GM19351 (cell line): ENCODE measurements at regions not wholly inside any gene's neighbourhood (a gene's known extent, or its start where the extent isn't known, plus 50 kb on each side); places are given as distances from the start of the nearest gene placed in this dataset.

Source experiments
- ATAC-seq: cut with Tn5 transposase; IDR thresholded peaks from one replicate; pipeline ENCODE4 v1.9.1; 2021; ENCODE audit warnings: mild to moderate bottlenecking, moderate library complexity; ENCODE audit not compliant: unreplicated experiment

DNA sequence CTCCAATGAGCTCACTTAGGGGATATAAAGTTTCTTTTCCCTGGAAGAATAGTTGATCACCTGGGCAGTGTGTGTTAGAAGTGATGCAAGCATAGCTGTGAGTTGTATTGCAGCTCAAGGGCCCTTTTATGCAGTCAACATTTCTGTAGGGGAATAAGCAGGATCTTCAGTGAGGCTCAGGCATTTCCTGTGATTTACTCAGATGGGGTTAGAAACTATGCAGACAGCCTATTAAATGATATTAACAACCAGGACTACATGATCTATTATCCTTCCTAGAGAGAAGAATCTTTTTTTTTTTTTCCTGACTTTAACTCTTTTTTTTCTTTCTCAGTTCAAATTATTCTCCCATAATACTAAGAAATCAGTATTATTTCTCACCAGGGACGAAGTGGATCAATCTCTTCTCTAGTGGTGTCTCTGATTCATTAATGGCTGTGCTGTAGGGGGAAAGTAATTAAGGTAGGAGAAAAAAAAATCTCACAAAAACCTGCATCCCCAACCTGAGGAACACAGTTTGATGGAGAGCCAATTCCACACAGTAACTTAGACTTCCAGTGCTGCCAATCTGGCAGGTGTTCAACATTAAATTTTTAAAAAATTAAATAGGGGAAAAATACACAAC, 126.4 kb upstream of the SLC10A2 start:
- ATAC-seq = no peak

DNA sequence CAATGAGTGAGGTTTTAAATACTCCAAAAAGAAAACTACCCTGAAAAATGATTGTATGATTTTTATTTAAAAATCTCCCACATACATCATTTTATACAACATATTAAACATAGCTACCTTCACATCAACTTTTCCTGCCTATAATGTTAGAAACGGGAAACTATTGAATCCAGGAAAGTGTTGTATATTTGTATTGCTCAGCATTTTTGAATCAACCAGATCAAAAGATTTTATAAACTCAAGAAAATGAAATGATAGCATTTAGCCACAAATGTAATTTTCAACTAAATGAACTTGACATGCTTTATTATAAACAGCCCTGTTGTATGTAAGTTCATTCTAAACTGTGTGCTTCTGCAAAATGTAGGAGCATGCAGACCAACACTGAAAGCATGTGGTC, 124.6 kb upstream of the SLC10A2 start:
- no peak for ATAC-seq

DNA sequence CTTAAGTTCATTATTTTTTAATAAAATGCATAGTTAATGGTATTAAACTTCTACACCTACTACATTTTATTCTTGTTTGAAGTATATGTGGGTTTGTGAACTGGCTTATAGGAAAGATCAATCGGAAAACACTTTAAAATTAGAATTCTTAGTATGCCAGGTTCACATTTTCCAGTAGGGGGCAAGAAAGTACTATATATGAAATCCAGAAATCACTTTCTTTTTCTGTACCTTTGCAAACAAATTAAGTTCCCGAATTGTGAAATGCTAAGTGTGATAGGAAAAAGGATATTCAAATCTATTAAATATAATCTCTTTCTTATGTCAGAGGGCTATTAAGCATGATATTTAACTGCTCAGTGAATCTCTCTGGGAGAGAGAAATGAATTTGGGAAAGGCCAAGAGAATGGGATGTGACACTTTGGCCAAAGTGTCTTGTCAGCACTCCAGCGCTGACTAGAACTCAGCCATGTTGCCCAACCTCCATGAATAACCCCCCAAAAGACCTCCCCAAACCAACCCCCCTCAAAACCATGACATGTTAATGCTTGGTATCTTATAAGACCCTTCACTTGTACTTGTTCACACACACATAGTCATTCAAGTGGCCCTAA, 122.6 kb upstream of the SLC10A2 start:
- ATAC-seq = peak; percentile 48

DNA sequence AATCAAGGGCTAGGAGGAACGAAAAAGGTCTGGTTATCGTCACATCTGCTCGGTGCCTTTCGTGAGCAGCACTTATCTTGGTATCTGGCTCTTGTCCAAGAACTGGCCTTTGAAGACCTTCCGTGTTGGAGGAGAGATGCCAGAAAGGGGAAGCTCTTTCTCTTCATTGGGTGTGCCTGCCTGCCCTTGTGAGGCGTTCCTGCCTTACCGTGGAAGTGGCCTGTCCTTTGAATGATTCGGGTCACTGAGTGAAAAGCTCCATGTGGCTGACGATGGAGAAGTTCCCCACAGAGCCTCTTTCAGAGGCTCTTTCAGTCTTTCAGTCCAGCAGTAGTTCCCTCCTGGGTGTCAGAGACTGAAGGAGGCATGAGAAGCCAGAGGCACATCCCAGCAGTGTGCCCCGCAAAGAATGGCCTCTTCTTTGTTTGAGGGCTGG, 121.5 kb upstream of the SLC10A2 start:
- ATAC-seq = no peak

DNA sequence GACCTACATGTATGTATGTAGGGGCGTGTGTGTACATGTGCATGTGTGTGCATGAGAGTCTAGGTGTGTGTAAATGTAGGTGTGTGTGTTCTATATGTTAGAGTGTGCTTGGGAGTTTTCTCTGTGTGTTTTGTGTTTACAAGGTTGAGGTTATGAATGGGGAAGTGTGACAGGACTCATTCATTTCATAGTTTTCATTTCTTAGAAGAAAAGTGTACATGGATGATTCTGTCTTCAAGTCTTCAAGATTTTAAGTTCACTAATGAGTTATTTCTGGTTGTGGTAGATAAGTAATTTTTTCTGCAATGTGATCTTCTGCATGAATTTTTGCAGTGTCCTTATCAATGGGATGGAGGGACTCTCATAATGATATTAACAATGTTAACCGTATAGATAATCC, 118.2 kb upstream of the SLC10A2 start:
- ATAC-seq = peak; percentile 65

DNA sequence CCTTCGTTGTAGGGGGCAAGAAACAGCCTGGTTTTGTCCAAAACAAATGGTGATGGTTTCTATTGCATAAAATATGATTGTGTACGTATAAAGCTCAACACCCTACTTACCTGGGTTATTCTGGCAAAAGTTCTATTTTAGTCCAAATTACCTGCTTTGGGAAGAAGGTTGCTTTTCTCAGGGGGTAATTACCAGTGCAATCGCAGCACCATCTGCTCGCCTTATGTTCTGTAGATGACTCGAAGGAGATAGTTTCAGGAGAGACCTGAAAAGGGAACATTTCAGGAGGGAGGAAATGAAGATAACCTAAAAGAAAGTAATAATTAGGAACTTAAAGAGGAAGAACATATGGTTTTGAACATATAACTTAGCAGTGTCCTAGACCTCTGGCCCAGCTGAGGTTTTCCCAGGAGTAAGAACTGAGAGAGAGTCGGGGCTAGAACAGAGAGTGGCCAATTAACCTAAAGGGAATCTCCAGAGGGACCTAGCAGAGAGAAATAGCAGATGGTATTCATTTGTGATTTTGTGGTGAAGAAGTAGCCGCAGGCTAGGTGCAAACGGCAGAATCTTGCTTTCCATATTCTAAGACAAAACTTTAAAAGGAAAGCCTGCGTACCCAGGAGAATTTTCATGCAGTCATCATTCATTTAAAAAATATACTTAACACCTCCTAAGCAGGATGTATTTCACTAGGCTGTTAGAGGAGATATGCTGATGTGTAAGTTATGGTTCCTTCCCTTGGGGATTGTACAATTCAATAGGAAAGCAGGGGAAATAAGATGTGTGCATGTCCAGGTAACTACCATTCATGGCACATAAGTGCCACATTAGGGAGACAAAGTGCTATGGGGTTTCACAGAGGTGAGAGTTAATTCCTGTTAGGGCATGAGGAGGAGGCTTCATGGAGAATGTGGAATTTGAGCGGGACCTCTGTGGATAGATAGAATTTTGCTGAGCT, 113.0 kb upstream of the SLC10A2 start:
- ATAC-seq = no peak

DNA sequence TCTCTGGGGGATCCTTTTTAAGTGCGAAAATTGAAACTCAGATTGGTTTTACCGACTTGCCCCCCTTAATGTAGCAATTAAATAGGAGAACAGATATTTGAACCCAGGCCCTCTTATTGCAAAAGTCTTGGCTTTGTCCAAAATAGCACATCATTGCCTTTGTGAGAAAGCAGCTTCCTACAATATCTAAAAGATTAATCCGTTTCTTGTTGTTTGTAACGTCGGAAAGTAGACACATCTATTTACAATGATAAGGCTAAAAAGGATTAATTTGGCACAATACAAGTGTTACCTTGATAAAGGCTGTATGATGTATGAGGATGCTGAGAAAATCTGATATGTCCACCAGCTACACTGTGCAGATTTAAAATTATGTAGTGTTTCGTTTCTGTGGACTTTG, 108.7 kb upstream of the SLC10A2 start:
- ATAC-seq = no peak

DNA sequence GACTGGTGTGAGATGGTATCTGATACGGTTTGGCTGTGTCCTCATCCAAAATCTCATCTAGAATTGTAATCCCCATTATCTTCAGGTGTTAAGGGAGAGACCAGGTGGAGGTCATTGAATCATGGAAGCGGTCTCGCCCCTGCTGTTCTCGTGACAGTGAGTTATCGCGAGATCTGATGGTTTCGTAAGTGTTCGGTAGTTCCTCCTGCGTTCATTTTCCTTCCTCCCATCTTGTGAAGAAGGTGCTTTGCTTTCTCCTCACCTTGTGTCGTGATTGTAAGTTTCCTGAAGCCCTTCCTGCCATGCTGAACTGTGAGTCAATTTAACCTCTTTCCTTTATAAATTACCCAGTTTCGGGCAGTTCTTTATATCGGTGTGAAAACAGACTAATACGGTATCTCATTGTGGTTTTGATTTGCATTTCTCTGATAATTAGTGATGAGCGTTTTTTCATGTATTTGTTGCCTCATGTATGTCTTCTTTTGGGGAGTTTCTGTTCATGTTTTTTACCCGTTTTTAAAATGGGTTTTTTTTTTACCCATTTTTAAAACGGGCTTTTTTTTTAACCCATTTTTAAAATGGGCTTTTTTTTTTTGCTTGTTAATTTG, 102.8 kb upstream of the SLC10A2 start:
- peak; percentile 74 for ATAC-seq

DNA sequence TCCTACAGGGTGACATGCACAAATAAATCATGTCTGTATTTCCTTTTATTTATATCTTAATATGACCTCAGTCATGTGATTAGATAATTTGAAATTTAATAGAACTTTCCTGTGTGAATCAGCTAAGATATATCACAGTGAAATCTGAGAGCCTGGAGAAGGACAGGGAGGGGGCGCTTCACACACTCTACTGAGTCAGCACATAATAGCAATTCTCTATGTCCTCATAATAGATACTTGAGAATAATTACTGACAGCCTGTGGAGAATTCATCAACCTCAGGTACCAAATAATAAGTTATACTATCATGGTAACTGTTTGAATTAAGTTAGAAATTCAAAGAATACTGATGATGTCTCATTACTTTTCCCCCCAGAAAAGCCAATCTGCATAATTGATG, 98.0 kb upstream of the SLC10A2 start:
- no peak for ATAC-seq

DNA sequence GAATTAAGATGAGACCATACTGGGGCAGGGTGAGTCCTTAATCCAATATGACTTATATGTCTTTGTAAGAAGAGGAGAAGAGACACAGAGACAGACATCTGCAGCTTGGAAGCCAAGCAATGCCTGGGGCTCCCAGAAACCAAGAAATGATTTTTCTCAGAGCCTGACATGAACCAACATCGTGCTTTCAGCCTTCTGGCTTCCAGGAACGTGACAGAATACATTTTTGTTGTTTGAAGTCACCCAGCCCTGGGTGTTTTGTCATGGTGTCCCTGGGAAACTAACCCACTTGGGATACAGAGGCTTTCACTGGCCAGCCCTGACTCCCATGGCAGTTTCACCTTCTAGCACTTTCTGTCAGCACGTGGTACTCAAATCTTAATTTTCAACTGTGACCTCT, 95.3 kb upstream of the SLC10A2 start:
- no peak for ATAC-seq

DNA sequence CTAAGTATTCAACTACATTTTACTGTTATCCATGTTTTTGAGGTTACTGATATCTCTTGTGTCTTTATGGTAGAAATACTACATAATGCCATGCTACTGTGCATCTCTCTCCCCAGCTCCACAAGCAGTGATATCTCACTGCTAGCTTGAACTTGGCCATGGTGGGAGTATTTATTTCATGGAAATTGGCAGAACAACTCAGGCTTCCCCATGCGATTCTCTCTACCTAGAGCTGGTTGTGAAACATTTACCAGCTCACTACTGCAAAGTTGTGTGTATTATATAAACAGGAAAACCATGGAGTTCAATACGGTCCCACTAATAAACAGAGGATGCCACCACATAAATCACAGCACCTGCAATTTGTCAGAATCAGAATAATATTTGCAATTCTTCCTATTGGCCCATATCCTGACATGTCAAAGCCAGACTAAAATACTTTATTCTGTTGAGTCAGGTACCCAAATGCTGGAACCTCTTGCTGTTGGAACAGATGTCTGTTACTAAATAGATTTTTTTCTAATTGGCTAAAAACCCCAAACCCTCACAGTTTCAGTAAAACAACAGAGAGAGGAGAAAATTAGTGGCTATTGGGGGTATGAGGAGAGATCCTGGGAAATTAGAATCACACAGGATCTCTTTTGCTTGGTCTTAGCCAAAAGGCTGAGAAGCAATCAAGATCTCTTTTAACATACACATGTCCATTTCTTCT, 91.4 kb upstream of the SLC10A2 start:
- no peak for ATAC-seq

DNA sequence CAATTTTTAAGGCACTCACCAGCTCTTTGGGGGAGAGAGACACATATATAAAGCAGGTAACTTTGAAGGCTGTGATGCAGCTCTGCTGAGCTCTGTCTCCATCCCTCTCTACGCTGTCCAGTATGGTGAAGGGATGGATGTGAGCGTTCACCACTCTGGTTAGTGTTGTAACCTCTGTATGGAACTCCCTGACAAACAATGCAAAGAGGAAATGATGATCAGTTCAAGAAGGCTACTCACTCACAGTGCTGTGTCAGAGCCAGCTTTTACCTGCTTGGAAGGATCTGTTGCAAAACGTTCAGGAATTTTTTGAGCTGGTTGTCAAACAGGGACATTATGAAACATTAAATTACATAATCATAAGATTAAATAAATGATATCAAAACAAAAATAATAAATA, 90.8 kb upstream of the SLC10A2 start:
- no peak for ATAC-seq

DNA sequence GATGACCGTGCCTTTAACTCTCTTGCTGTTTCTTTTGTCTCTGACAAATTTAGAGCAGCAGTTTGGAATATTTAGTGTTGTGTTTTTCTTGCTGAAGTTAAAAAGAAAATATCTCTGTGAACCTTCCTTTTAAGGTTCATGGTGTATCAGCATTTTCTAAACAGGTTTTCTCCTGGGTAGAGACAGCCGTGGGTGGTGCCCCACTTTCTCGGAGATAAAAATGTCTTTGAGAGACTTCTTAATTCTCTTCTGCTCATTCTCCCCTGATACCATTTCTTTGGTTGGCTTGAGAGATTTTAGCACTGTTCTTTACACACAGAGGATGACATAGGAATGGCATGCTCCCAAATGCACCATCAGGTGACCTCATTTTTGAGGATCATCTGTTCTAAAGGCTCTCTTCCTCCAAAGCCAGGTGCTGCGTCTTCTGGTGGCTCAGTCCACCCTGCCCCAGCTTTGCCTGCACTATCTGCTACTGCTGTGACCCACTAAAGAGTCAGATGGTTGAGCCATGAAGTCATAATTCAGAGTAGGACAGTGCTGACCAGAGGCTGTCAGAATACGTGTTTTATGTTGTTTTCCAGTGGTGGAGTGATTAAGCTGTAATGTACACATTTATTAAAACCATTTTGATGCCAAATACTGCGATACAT, 90.3 kb upstream of the SLC10A2 start:
- no peak for ATAC-seq

DNA sequence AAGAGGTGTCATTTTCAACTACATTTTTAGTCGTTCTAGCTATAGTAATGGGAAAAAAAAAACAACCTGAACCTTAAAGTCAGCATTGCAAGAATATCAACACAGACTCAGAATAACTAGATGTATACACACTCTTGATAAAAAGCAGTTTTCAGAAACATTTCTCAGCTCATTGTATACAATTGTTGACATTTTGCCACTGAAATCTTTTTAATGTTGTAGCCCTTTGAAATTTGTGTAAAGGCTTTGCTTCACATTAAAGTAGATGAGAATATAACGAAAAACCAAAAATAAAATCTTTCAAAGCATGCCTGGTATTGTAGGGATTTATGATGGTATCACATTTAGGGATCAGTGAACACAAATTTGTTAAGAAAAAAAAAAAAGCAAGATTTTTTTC, 87.2 kb upstream of the SLC10A2 start:
- ATAC-seq = no peak

DNA sequence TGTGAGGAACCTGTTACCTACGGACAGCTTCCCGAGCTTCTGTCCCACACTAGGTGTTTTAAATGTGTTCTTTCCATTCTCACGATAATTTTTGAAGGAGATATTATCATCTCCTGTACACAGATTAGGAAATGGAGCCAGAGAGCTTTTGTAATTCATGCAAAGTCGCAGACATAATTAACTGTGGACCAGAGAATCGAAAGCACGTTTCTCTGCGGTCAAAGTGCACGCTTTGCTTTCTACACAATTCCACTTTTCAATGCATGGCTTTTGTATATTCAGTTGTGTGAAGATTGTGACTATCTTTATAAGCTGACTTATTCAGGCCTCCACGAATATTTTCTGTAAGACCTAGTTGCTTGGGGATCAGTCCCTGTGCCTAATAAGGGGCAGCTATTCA, 81.7 kb upstream of the SLC10A2 start:
- ATAC-seq = no peak

DNA sequence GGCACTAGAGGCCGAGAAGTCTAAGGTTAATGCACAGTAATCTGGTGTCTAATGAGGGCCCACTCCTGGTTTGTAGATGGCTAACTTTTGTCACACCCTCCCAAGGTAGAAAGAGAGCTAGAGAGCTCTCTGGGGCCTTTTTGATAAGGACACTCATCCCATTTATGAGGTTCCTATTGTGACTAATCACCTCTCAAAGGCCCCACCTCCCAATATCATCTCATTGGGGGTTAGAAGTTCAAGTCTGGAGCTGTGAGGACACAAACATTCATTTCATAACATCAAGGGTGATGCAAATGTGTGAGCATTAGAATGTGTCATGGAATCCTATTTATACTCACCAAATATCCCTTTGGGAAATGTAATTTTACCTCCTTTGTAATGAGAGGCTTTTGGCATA, 79.2 kb upstream of the SLC10A2 start:
- no peak for ATAC-seq

DNA sequence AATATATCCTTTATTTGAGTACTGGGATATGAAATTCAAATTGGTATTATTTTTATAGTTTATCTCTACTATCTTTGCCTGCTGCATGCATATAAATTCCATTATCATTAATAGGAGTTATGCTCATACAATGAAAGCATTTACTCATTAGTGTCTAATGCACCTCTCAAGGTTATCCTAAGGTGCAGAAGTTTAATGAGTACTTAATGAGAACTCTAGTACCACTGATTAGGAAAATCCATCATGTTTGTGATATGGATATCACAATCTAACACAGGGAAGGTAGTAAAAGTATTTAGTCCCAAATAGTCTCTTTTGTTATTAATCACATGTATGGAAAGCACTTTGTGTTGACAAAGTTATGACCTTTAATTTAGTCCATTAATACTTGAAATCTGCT, 77.2 kb upstream of the SLC10A2 start:
- no peak for ATAC-seq

DNA sequence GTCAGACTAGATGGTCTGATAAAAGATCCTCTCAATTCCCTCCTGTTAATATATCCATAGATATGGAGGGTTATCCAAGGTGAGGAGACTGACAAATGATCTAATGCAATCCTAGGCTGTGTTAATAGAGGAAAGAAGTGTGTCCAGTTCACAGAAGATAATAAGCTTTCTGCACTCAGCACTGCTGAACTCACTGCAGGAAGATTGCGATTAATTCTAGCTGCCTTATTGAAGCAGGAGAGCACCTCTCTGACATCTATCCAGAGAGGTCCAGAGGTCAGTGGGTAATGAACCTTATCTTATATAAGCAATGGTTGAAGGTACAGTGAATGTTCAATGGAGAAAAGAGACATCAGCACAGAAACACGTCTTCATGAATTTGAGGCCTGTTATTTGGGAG, 75.9 kb upstream of the SLC10A2 start:
- no peak for ATAC-seq

DNA sequence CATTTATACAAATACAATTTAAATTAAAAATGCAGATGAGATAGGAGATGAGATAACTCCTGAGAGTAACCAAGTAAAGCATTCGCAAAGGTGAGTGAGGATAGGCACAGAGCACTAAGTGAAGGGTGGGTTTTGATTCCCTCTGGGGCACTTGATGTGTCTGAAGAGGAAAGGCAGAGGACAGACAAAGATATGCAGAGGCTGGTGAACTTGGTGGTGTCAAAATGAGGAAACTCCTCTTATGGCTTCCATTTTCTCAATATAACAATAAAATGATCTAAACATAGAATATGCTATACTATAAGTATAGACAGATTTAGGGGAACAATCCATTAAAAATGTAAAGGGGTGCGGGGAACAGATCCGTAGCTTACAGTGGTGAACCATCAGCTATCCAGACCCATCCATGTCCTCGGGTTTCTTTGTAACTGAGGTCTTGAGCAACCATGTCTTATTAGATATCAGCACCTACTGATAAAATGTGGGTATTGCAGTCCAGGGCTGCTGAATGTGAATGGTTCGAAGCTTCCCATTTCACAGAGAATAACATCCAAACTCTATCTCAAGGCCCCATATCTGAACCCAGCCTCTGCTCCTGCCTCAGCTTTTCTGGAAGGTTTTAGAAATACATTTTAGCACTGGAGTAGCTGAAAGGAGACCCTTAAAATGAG, 73.9 kb upstream of the SLC10A2 start:
- peak; percentile 97 for ATAC-seq

DNA sequence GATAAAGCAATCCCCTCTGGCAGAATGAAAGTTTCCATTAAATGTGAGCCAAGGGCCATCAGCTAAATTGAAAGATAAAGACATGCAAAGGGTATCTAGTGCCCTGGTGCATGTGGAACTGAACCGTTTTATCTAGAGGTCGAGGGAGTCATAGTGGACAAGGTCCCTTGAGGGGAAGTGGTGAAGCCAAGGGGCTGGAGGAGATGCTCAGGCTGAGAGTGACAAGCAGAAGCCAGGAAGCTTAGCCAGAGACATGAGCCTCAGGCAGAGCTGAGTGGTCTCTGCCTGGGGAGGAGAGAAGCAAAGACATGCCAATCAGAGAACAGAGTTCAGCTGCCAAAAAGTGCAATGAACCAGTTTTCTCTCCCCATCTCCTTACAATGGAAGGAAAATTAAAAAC, 68.1 kb upstream of the SLC10A2 start:
- peak; percentile 52 for ATAC-seq
